ENCODE measurements at regions not wholly inside any gene's neighbourhood (a gene's known extent, or its start where the extent isn't known, plus 50 kb on each side); places are given as distances from the start of the nearest gene placed in this dataset.

DNA sequence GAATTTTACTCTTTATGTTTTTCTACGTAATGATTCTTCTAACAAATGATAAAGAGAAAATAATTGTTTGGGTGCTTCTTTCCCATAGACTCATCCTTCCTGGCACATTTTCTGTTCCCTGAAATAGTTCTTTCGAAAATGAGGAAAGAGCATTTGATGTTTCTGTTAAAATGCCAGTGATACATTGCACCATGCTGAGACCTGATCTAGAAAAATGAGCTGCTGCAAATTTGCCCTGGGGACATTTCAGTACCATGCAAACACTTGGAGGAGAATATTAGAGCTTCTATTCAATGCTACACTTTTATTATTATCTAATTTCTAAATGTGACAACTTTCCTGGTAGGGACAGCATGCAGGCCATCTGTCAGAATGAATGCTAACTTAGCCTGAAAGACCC lies 83.3 kb downstream of the C4orf33 start (continued):
- TF ChIP-seq, protein P1, sequence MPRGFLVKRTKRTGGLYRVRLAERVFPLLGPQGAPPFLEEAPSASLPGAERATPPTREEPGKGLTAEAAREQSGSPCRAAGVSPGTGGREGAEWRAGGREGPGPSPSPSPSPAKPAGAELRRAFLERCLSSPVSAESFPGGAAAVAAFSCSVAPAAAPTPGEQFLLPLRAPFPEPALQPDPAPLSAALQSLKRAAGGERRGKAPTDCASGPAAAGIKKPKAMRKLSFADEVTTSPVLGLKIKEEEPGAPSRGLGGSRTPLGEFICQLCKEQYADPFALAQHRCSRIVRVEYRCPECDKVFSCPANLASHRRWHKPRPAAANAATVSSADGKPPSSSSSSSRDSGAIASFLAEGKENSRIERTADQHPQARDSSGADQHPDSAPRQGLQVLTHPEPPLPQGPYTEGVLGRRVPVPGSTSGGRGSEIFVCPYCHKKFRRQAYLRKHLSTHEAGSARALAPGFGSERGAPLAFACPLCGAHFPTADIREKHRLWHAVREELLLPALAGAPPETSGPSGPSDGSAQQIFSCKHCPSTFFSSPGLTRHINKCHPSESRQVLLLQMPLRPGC (tag by site-specific recombination; IDR thresholded peaks at IDR 0.05): no peak
- TF ChIP-seq ZNF785 (tag by site-specific recombination; IDR thresholded peaks at IDR 0.05) (no peak), PRDM6 (tag by site-specific recombination; IDR thresholded peaks at IDR 0.05) (no peak), ZNF514 (tag by site-specific recombination; IDR thresholded peaks at IDR 0.05) (no peak), YY2 (tag by site-specific recombination; IDR thresholded peaks at IDR 0.05) (no peak), FEZF1 (tag by site-specific recombination; IDR thresholded peaks at IDR 0.05) (no peak), ZNF529 (tag by site-specific recombination; IDR thresholded peaks at IDR 0.05; ENCODE audit: insufficient replicate concordance) (no peak), ZNF48 (tag by site-specific recombination; IDR thresholded peaks at IDR 0.05) (no peak)

GRCh38 chr4:129189630-129190029 lies 93.7 kb downstream of the C4orf33 start:
- POLR2A ChIA-PET: no interaction called here
- no peak overlapping the region for H3K27ac ChIP-seq (ENCODE audit: extremely low read depth, low read depth, low read length)
- TF ChIP-seq ATF2 (tag by site-specific recombination; IDR thresholded peaks at IDR 0.05; ENCODE audit: low read depth): no peak
- TF ChIP-seq, protein P2, sequence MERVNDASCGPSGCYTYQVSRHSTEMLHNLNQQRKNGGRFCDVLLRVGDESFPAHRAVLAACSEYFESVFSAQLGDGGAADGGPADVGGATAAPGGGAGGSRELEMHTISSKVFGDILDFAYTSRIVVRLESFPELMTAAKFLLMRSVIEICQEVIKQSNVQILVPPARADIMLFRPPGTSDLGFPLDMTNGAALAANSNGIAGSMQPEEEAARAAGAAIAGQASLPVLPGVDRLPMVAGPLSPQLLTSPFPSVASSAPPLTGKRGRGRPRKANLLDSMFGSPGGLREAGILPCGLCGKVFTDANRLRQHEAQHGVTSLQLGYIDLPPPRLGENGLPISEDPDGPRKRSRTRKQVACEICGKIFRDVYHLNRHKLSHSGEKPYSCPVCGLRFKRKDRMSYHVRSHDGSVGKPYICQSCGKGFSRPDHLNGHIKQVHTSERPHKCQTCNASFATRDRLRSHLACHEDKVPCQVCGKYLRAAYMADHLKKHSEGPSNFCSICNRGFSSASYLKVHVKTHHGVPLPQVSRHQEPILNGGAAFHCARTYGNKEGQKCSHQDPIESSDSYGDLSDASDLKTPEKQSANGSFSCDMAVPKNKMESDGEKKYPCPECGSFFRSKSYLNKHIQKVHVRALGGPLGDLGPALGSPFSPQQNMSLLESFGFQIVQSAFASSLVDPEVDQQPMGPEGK (tag by site-specific recombination; IDR thresholded peaks at IDR 0.05): no peak
- CTCF ChIA-PET: no interaction called here
- H3K9me3 ChIP-seq (ENCODE audit: control insufficient read depth, insufficient read depth, low read depth, low read length): no peaks in the 10 kb centered on the region
- H3K36me3 ChIP-seq (ENCODE audit: control insufficient read depth in 2 of 2, insufficient read depth in 1 of 2, low read length in 2 of 2): no peaks in the 10 kb centered on the region
- no peak overlapping the region for H3K4me3 ChIP-seq (ENCODE audit: low read depth, low read length)
- no peaks in the 10 kb centered on the region for H3K4me1 ChIP-seq (ENCODE audit: control insufficient read depth, insufficient read depth, low read length)

DNA sequence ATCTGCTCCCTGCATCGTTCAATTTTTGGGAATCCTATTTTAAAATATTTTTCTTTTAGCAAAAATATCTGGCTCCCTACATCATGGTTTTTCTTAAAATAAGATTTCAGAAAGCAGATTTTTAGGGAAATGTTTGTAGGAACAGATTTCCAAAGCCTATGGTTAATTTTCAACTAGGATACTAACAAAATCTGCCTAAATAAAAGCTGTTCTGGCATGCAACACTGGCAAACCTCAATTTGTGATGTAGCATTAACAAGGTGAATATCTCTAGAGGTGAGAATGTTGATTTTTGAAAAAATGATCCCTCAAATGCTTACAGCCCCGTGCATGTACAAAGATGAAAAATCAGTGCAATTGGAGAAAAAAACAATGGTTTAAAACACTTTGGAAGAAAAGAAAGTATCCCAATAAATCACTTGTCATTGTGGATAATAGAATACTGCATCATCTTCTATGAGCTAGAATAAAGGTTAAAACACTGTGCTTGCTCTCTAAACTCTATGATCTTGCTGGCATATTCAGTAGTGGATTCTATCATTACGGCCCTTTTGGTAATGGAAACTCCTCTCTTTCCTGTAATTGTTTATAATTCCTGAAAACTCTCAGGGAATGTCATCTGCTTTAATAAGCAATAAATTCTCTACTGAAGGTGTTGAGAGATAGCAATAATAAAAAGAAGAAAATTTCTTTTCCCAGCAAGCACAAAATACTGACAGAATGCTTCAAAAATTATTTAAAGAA lies 97.6 kb downstream of the C4orf33 start:
- no peaks in the 10 kb centered on the region for H3K36me3 ChIP-seq (ENCODE audit: control insufficient read depth in 2 of 2, insufficient read depth in 1 of 2, low read length in 2 of 2)
- TF ChIP-seq KLF7 (tag by site-specific recombination; IDR thresholded peaks at IDR 0.05; ENCODE audit: borderline replicate concordance): no peak
- no peak for TF ChIP-seq ZNF202 (tag by site-specific recombination; IDR thresholded peaks at IDR 0.05; ENCODE audit: borderline replicate concordance)
- no peak for TF ChIP-seq ZNF610 (tag by site-specific recombination; IDR thresholded peaks at IDR 0.05; ENCODE audit: borderline replicate concordance)
- TF ChIP-seq ZNF514 (tag by site-specific recombination; IDR thresholded peaks at IDR 0.05): no peak
- POLR2A ChIA-PET: no interaction called here
- no peaks in the 10 kb centered on the region for H3K4me1 ChIP-seq (ENCODE audit: control insufficient read depth, insufficient read depth, low read length)
- CTCF ChIA-PET: no interaction called here
- H3K27ac ChIP-seq (ENCODE audit: extremely low read depth, low read depth, low read length): no peak overlapping the region
- H3K9me3 ChIP-seq (ENCODE audit: control insufficient read depth, insufficient read depth, low read depth, low read length): no peaks in the 10 kb centered on the region
- H3K4me3 ChIP-seq (ENCODE audit: low read depth, low read length): no peak overlapping the region

Data from HEK293 (cell line).